Left ventricle myocardium inferior (tissue), 1 donor: ENCODE measurements at regions not wholly inside any gene's neighbourhood (a gene's known extent, or its start where the extent isn't known, plus 50 kb on each side); places are given as distances from the start of the nearest gene placed in this dataset.

Source experiments
- DNase-seq: peaks from one replicate; pipeline ENCODE4 v3.0.0-alpha.2; 2020
- H3K27ac ChIP-seq: fragments of 200-600 bp; replicated peaks from 2 replicates; pipeline ENCODE4 v1.8.0; 2021
- H3K27me3 ChIP-seq: fragments of 200-600 bp; 2 replicates; pipeline ENCODE4 v1.8.0; 2021; ENCODE audit warnings: low read depth
- H3K36me3 ChIP-seq: fragments of 200-600 bp; 2 replicates; pipeline ENCODE4 v1.8.0; 2021
- H3K4me1 ChIP-seq: fragments of 200-600 bp; 2 replicates; pipeline ENCODE4 v1.8.0; 2021
- H3K4me3 ChIP-seq: fragments of 200-600 bp; 2 replicates; pipeline ENCODE4 v1.8.0; 2021; ENCODE audit warnings: mild to moderate bottlenecking, moderate library complexity
- H3K9me3 ChIP-seq: fragments of 200-600 bp; replicated peaks from 2 replicates; pipeline ENCODE4 v1.8.0; 2021
- intact Hi-C: fragments of 100-400 bp; cut with micrococcal nuclease; formaldehyde crosslinking; loops from one replicate; pipeline ENCODE4 v1.11.0; 2022
- TF ChIP-seq, protein P1 (sequence below): fragments of 200-600 bp; IDR thresholded peaks from 2 replicates; pipeline ENCODE4 v1.8.0; 2021; ENCODE audit warnings: antibody characterized with exemption, mild to moderate bottlenecking, borderline replicate concordance
- donor health status: DM: no; HTN: yes; CAD: no; lungs with severe emphysema.

DNA sequence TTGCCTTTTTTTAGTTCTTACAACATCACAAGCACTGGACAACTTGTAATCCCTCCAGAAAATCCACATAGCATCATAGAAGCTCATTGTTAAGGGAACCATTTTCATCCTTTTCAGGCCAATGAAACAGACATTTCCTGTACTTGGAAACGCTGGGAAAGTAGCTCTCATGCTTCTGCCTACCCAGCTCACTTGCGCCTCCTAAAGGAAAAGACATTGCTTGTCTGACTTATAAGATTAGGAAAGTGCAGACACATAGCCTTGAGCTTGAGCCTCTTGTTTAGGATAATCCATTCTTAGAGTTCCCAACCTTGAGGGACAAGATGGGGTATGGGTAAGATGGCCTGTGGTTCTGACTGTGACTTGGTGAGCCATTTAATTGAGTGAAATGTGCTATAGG is 589.5 kb downstream of the NOVA1 start:
- Histone ChIP-seq H3K27ac (no peak overlapping the region), H3K36me3 (no peaks in the 10 kb centered on the region), H3K27me3 (no peaks in the 10 kb centered on the region), H3K4me3 (no peak overlapping the region), H3K4me1 (no peaks in the 10 kb centered on the region), H3K9me3 (peaks cover 13% of the 10 kb centered on the region)
- intact Hi-C loops, result no loop called here
- no peak for DNase-seq
- TF ChIP-seq, protein P1, sequence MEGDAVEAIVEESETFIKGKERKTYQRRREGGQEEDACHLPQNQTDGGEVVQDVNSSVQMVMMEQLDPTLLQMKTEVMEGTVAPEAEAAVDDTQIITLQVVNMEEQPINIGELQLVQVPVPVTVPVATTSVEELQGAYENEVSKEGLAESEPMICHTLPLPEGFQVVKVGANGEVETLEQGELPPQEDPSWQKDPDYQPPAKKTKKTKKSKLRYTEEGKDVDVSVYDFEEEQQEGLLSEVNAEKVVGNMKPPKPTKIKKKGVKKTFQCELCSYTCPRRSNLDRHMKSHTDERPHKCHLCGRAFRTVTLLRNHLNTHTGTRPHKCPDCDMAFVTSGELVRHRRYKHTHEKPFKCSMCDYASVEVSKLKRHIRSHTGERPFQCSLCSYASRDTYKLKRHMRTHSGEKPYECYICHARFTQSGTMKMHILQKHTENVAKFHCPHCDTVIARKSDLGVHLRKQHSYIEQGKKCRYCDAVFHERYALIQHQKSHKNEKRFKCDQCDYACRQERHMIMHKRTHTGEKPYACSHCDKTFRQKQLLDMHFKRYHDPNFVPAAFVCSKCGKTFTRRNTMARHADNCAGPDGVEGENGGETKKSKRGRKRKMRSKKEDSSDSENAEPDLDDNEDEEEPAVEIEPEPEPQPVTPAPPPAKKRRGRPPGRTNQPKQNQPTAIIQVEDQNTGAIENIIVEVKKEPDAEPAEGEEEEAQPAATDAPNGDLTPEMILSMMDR, result no peak

- intact Hi-C loops, result no loop called here
- no peak for DNase-seq
- Histone ChIP-seq H3K4me3 (no peak overlapping the region), H3K36me3 (no peaks in the 10 kb centered on the region), H3K4me1 (no peaks in the 10 kb centered on the region), H3K9me3 (no peaks in the 10 kb centered on the region), H3K27ac (no peak overlapping the region), H3K27me3 (no peaks in the 10 kb centered on the region)
- TF ChIP-seq, protein P1, result no peak
Measured at GRCh38 chr14:26004342-26004741, 593.5 kb downstream of the NOVA1 start.

DNA sequence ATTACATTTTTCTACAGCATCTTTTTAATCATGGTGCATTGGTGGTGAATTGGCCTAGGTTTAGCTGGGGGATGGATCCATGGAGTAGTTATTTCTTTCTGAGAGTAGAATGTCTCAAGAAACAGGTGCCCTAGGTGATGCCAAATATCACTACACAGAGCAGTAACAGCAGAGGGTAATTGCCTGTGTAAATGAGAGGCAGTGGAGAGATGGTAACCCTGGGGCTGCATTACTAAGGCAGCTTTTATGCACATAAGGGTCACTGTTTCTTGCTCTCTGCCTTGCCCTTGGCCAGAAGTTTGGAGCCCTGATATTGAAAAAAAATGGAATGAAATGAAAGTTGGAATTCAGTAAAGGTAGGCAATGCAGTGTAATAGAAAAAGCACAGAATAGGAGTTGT is 604.0 kb downstream of the NOVA1 start:
- no peak overlapping the region for H3K27ac ChIP-seq
- H3K36me3 ChIP-seq, result no peaks in the 10 kb centered on the region
- H3K4me1 ChIP-seq, result no peaks in the 10 kb centered on the region
- TF ChIP-seq, protein P1, result no peak
- H3K9me3 ChIP-seq, result no peaks in the 10 kb centered on the region
- DNase-seq, result no peak
- H3K27me3 ChIP-seq, result no peaks in the 10 kb centered on the region
- no peak overlapping the region for H3K4me3 ChIP-seq
- intact Hi-C loops, result no loop called here

- H3K27me3 ChIP-seq, result no peaks in the 10 kb centered on the region
- no peak overlapping the region for H3K27ac ChIP-seq
- no peaks in the 10 kb centered on the region for H3K36me3 ChIP-seq
- TF ChIP-seq, protein P1, result no peak
- intact Hi-C loops, result no loop called here
- no peaks in the 10 kb centered on the region for H3K4me1 ChIP-seq
- no peak for DNase-seq
- H3K4me3 ChIP-seq, result no peak overlapping the region
- peaks cover 21% of the 10 kb centered on the region for H3K9me3 ChIP-seq
Measured at GRCh38 chr14:25988536-25988935, 609.3 kb downstream of the NOVA1 start.

- Histone ChIP-seq H3K36me3 (no peaks in the 10 kb centered on the region), H3K27ac (no peak overlapping the region), H3K4me3 (no peak overlapping the region), H3K4me1 (no peaks in the 10 kb centered on the region), H3K9me3 (peaks cover 30% of the 10 kb centered on the region), H3K27me3 (no peaks in the 10 kb centered on the region)
- TF ChIP-seq, protein P1, result no peak
- intact Hi-C loops, result no loop called here
- DNase-seq, result no peak
Measured at GRCh38 chr14:25955772-25956171, 642.1 kb downstream of the NOVA1 start.
